D721Med (cell line): ENCODE measurements at regions not wholly inside any gene's neighbourhood (a gene's known extent, or its start where the extent isn't known, plus 50 kb on each side); places are given as distances from the start of the nearest gene placed in this dataset.
"Not testable (repeated sequence)": the region's sequence is repeated elsewhere in the genome, so short reads cannot be mapped to it uniquely, and the experiment has no call there.

Experiments
- DNase-seq: peaks from one replicate; pipeline ENCODE4 v3.0.0; 2011; ENCODE audit warnings: low spot score; ENCODE audit not compliant: insufficient read length
- FAIRE-seq: peaks from 2 replicates; lab custom pipeline; 2011; peaks lifted over from hg19 to GRCh38; lab: Jason Lieb, UNC
- CTCF ChIP-seq: IDR thresholded peaks from 2 replicates; pipeline ENCODE4 v1.5.1; 2012; ENCODE audit warnings: mild to moderate bottlenecking, control low read depth; ENCODE audit not compliant: insufficient read depth; ENCODE audit errors: missing control alignments

GRCh38 chr5:136453986-136454758 lies 88.8 kb upstream of the TRPC7 start:
- FAIRE-seq (no peak), DNase-seq (no peak)
- TF ChIP-seq CTCF, result no peak

- DNase-seq (no peak), FAIRE-seq (no peak)
- TF ChIP-seq CTCF, result no peak
These were observed 87.9 kb upstream of the TRPC7 start for GRCh38 chr5:136453199-136453598.

GRCh38 chr5:136447576-136447975 lies 82.2 kb upstream of the TRPC7 start:
- not testable (repeated sequence) for DNase-seq, FAIRE-seq

GRCh38 chr5:136446565-136446964 lies 81.2 kb upstream of the TRPC7 start:
- DNase-seq, result no peak
- no peak for TF ChIP-seq CTCF
- no peak for FAIRE-seq

GRCh38 chr5:136444099-136444498 lies 78.8 kb upstream of the TRPC7 start:
- FAIRE-seq, result not testable (repeated sequence)

GRCh38 chr5:136439367-136439766 lies 74.0 kb upstream of the TRPC7 start:
- TF ChIP-seq CTCF, result no peak
- FAIRE-seq (no peak), DNase-seq (no peak)

More at GRCh38 chr5:136444099-136444498, 78.8 kb upstream of the TRPC7 start:
- not testable (repeated sequence) for DNase-seq

GRCh38 chr5:136435946-136436543 lies 70.7 kb upstream of the TRPC7 start:
- FAIRE-seq (no peak), DNase-seq (no peak)
- TF ChIP-seq CTCF, result no peak

- TF ChIP-seq CTCF, result no peak
- DNase-seq, result no peak
- FAIRE-seq, result no peak
These were observed 69.5 kb upstream of the TRPC7 start for GRCh38 chr5:136434795-136435194.
